KMS-11 (cell line): ENCODE measurements at regions not wholly inside any gene's neighbourhood (a gene's known extent, or its start where the extent isn't known, plus 50 kb on each side); places are given as distances from the start of the nearest gene placed in this dataset.

Source experiments
- H2AFZ ChIP-seq: fragments of 200-600 bp; sonication (generic); 2 replicates; pipeline ENCODE4 v1.6.1; 2016; ENCODE audit warnings: antibody characterized with exemption, mixed run types, low read depth
- H3K27ac ChIP-seq: fragments of 200-600 bp; sonication (generic); 2 replicates; pipeline ENCODE4 v1.6.1; 2016; ENCODE audit warnings: mild to moderate bottlenecking, mixed run types
- H3K27me3 ChIP-seq: fragments of 200-600 bp; sonication (generic); 2 replicates; pipeline ENCODE4 v1.6.1; 2017; ENCODE audit warnings: mild to moderate bottlenecking, low read depth, mixed run types, moderate library complexity; ENCODE audit not compliant: insufficient read depth
- H3K36me3 ChIP-seq: fragments of 200-600 bp; sonication (generic); 2 replicates; pipeline ENCODE4 v1.6.1; 2017; ENCODE audit warnings: mild to moderate bottlenecking, mixed run types; ENCODE audit not compliant: insufficient read depth
- H3K4me1 ChIP-seq: fragments of 200-600 bp; sonication (generic); 2 replicates; pipeline ENCODE4 v1.6.1; 2016; ENCODE audit warnings: mild to moderate bottlenecking, low read depth, mixed run types; ENCODE audit not compliant: poor library complexity, severe bottlenecking
- H3K4me2 ChIP-seq: fragments of 200-600 bp; sonication (generic); 2 replicates; pipeline ENCODE4 v1.7.0; 2016; ENCODE audit warnings: mild to moderate bottlenecking, mixed run types
- H3K4me3 ChIP-seq: fragments of 200-600 bp; sonication (generic); IDR thresholded peaks from 2 replicates; pipeline ENCODE4 v1.6.1; 2017; ENCODE audit warnings: low read depth, low read length, mixed read lengths; ENCODE audit not compliant: insufficient read depth
- H3K79me2 ChIP-seq: fragments of 200-600 bp; sonication (generic); 2 replicates; pipeline ENCODE4 v1.6.1; 2016; ENCODE audit warnings: low read depth, mixed run types; ENCODE audit not compliant: insufficient read depth
- H3K9ac ChIP-seq: fragments of 200-600 bp; sonication (generic); 2 replicates; pipeline ENCODE4 v1.6.1; 2016; ENCODE audit warnings: mild to moderate bottlenecking, mixed run types
- H4K20me1 ChIP-seq: fragments of 200-600 bp; sonication (generic); 2 replicates; pipeline ENCODE4 v1.6.1; 2016; ENCODE audit warnings: mild to moderate bottlenecking, mixed run types; ENCODE audit not compliant: insufficient read depth
- TF ChIP-seq, protein P1 (sequence below): fragments of 200-600 bp; sonication (generic); conservative IDR thresholded peaks from 2 replicates; pipeline ENCODE4 v1.6.1; 2017; ENCODE audit warnings: low read depth, mild to moderate bottlenecking, antibody characterized with exemption, low read length, moderate library complexity, mixed read lengths

DNA sequence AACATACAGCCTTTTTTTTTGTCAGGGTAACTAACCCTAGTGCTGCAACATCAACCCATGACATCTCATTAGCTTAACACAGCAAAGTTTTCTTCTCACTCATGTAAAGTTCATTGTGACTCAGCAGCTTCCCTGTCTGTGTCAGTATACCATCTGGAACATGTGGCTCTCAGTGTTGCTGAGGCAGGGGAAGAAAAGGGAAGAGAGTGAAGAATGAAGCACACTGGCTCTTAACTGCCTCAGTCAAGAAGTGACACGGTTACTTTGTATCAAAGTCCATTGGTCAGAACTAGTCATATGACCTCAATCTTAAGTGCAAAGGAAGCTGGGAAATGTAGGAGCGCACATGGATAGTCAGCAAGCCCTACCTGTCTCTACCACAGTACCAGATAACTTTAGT is 185.0 kb upstream of the ELL2 start:
- Histone ChIP-seq H3K9ac (no peak overlapping the region), H3K36me3 (no peaks in the 10 kb centered on the region), H3K4me3 (no peak overlapping the region), H4K20me1 (no peaks in the 10 kb centered on the region), H3K27me3 (no peaks in the 10 kb centered on the region), H3K27ac (no peak overlapping the region), H2AFZ (no peak overlapping the region), H3K4me1 (peaks cover 6% of the 10 kb centered on the region), H3K79me2 (no peaks in the 10 kb centered on the region), H3K4me2 (no peak overlapping the region)
- TF ChIP-seq, protein P1, sequence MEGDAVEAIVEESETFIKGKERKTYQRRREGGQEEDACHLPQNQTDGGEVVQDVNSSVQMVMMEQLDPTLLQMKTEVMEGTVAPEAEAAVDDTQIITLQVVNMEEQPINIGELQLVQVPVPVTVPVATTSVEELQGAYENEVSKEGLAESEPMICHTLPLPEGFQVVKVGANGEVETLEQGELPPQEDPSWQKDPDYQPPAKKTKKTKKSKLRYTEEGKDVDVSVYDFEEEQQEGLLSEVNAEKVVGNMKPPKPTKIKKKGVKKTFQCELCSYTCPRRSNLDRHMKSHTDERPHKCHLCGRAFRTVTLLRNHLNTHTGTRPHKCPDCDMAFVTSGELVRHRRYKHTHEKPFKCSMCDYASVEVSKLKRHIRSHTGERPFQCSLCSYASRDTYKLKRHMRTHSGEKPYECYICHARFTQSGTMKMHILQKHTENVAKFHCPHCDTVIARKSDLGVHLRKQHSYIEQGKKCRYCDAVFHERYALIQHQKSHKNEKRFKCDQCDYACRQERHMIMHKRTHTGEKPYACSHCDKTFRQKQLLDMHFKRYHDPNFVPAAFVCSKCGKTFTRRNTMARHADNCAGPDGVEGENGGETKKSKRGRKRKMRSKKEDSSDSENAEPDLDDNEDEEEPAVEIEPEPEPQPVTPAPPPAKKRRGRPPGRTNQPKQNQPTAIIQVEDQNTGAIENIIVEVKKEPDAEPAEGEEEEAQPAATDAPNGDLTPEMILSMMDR, result no peak

DNA sequence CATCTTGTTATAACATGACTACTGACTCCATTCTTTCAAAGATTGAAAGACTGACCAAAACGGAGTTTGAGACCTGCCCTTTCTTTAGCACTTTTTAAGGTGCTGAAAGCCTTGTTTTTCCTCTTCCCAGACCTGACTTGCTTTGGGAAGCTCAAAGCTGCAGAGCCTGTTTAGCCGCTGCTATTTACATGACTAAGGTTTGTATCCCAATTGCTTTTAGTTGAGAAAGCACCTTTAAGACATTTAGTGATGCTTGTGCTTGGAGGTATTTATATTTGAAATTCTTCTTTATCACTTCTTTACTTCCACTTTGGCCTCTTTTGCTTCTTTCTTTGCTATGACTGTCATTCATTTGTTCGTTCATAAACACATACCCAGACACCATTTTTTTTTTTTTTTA is 182.6 kb upstream of the ELL2 start:
- Histone ChIP-seq H3K4me2 (no peak overlapping the region), H3K9ac (no peak overlapping the region), H3K27me3 (no peaks in the 10 kb centered on the region), H3K36me3 (no peaks in the 10 kb centered on the region), H3K79me2 (no peaks in the 10 kb centered on the region), H3K4me3 (no peak overlapping the region), H2AFZ (no peak overlapping the region), H3K27ac (no peak overlapping the region), H4K20me1 (no peaks in the 10 kb centered on the region), H3K4me1 (peaks cover under 1% of the 10 kb centered on the region)
- TF ChIP-seq, protein P1, result no peak

DNA sequence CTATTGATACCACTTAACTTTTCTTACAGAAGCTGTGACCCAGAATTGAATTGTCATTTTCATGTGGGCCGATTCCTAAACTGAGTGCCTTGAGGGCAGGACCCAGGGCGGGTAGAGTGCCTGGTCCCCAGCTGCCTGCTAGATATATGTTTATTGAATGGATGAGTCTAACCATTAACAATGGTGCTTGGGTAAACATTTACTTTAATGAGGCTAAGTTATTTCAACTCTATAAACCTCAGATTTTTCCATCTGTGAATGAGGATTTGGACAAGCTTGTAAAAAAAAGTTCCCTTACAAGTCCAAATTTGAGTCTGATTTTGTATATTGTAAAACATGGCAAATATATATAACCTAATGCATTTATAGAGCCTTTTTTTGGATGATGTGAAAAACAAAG is 181.8 kb upstream of the ELL2 start:
- Histone ChIP-seq H3K79me2 (no peaks in the 10 kb centered on the region), H3K4me3 (no peak overlapping the region), H4K20me1 (no peaks in the 10 kb centered on the region), H3K4me2 (no peak overlapping the region), H2AFZ (no peak overlapping the region), H3K4me1 (no peaks in the 10 kb centered on the region), H3K27me3 (no peaks in the 10 kb centered on the region), H3K27ac (no peak overlapping the region), H3K9ac (no peak overlapping the region), H3K36me3 (no peaks in the 10 kb centered on the region)
- TF ChIP-seq, protein P1, result no peak

DNA sequence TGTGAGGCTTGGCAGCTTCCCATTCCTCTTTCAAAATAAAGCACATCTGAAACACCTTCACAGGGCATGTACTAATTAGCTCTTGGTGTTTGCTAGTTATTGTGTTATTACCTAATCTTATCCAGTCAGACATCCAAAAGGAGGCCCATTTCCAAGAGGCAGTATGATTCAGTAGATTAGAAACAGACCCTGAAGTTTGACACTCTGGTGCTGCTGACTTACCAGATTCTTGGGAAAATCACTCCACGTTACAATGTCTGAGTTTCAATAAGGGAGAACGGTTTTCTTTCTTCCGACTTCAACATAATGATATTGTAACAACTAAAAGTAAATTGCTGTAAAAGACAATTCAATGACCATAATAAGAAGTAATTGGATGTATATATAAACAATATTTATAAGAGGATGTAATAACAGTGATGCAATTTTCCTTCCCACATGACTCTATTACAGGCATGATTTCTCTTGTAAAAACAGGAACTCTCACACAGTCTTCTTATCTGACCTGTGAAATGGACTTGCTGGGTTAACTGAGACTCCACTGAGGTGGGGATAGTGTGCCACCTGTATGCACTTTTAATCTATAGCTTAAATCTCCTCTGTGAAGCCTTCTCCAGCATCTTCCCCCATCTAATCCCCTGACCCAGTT is 181.3 kb upstream of the ELL2 start:
- Histone ChIP-seq H3K9ac (no peak overlapping the region), H3K4me2 (no peak overlapping the region), H3K27ac (no peak overlapping the region), H3K4me3 (no peak overlapping the region), H3K27me3 (no peaks in the 10 kb centered on the region), H3K79me2 (no peaks in the 10 kb centered on the region), H4K20me1 (no peaks in the 10 kb centered on the region), H3K36me3 (no peaks in the 10 kb centered on the region), H2AFZ (no peak overlapping the region), H3K4me1 (no peaks in the 10 kb centered on the region)
- TF ChIP-seq, protein P1, result no peak
